Coronary artery (tissue), 2 donors: ENCODE measurements at regions not wholly inside any gene's neighbourhood (a gene's known extent, or its start where the extent isn't known, plus 50 kb on each side); places are given as distances from the start of the nearest gene placed in this dataset.

Experiments
- DNase-seq: peaks from one replicate; pipeline ENCODE4 v3.0.0-alpha.2; 2017; ENCODE audit warnings: low spot score
- H3K27ac ChIP-seq, 2 donors: fragments of 200-600 bp; sonication (generic); one replicate each; pipeline ENCODE4 v1.5.1; 2016 to 2019
- H3K4me3 ChIP-seq: fragments of 200-600 bp; sonication (generic); 2 replicates; pipeline ENCODE4 v1.5.1; 2016; ENCODE audit warnings: mild to moderate bottlenecking, moderate library complexity
- CTCF ChIP-seq: fragments of 200-600 bp; sonication (generic); IDR thresholded peaks from one replicate; pipeline ENCODE4 v1.5.1; 2019; ENCODE audit warnings: antibody characterized with exemption

DNA sequence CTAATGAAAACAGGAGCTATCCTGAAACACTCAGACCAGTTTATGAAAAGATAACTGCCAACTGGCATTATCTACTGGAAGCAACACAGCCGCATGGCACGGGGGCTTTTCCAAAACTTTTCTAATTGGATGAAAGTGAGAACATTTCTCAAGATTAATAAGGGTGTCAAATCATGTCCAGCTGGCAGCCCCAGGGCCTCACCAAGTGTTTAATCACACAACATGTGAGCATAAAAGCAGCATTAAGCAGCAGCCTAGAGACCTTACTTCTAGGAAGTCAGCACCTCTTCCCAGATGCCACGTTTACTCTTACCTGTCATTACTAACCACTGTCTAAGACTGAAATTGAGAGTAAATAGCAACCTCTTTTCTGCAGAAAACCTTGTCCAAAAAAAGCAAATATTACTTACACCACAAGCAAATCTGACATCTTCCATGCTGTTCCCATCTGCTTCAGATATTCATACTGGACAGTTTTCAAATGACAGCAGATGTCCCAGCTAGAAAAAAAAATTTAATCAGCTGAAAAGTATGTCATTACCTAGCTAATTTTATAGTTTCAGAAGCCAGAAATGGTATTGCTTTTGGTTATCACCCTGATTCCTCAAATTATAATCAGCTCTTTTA, 341.5 kb upstream of the ZP4 start:
- TF ChIP-seq CTCF: no peak
- no peak overlapping the region for H3K4me3 ChIP-seq
- no peak overlapping the region for H3K27ac ChIP-seq
- DNase-seq: no peak

GRCh38 chr1:238226810-238227209, 336.1 kb upstream of the ZP4 start:
- Histone ChIP-seq H3K27ac (no peak overlapping the region), H3K4me3 (no peak overlapping the region)
- DNase-seq: no peak
- no peak for TF ChIP-seq CTCF

DNA sequence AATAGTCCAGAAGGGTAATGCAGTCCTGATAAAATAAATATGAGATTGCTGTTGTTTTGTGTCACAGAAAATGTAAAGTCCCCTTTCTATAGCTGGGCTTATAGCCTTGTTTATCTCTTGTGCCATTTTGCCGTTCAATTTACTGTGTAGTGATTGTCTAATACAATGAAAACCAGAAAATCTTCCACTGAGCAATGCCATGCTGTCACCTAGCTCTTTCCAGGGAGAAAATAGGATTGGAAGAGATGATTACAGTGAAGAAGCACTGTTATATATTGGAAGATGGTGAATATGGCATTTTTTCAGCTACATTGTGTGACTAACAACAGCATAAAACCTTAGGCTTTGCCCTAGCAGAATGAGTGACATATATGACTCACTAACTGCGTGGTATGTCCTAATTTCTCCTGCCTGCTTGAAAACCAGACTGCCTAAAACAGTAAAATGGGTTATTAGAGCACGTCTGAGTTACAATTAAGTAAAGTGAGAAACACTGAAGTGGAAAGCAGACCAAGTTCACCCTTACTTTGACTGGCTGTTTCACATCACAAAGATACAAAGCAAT, 332.4 kb upstream of the ZP4 start:
- Histone ChIP-seq H3K27ac (no peak overlapping the region), H3K4me3 (no peak overlapping the region)
- TF ChIP-seq CTCF: no peak
- no peak for DNase-seq

GRCh38 chr1:238221738-238222137, 331.0 kb upstream of the ZP4 start:
- no peak for DNase-seq
- no peak for TF ChIP-seq CTCF
- Histone ChIP-seq H3K4me3 (no peak overlapping the region), H3K27ac (no peak overlapping the region)

- no peak for DNase-seq
- H3K27ac ChIP-seq: no peak overlapping the region
- no peak overlapping the region for H3K4me3 ChIP-seq
- TF ChIP-seq CTCF: no peak
These were observed 323.7 kb upstream of the ZP4 start for GRCh38 chr1:238214449-238214848.

GRCh38 chr1:238205045-238205662, 314.4 kb upstream of the ZP4 start:
- DNase-seq: no peak

More at GRCh38 chr1:238205045-238205662, 314.4 kb upstream of the ZP4 start:
- Histone ChIP-seq H3K4me3 (no peak overlapping the region), H3K27ac (no peak overlapping the region)
- TF ChIP-seq CTCF: no peak
